ENCODE measurements at regions not wholly inside any gene's neighbourhood (a gene's known extent, or its start where the extent isn't known, plus 50 kb on each side); places are given as distances from the start of the nearest gene placed in this dataset.

DNA sequence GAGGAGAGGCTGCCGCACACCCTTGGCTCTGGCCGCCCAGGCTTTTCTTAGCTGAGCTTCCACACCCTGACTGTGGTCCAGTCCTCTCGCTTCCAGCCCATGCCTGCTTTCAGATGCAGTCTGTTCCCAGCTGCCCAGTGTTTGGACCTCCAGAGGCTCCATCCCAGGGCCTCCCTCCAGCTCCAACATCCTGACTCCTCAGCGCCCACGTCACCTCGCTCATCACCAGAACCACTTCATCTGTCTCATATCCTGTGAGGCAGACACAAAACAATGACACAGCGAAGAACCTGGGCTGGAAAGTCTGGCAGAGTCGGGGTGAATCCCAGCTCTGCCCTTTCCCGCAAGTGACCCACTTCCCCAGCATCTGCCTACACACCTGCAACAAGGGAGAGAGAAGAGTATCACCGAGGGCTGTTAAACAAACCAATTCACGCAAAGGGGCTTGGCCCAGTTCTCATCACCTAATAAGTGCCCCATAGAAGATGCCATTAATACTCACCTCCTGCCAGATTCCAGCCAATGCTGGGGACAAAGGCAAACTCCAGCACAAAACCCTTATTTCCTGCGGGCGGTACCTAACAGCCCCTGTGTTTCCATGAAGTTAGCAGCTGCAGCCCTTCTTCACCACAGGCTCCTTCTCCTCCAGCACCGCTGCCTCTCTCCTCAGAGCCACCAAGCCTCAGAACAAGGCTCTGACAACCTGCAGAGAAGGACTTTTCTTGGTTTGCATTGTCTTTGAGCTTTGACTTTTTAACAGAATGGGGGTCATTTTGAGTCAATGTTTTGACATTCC lies 133.4 kb upstream of the CDH4 start:
- TF ChIP-seq SP2 (IDR thresholded peaks at IDR 0.05; ENCODE audit: low read length): no peak
- no peak for TF ChIP-seq CTCF (IDR thresholded peaks at IDR 0.05; ENCODE audit: control extremely low read depth in 1 of 3, insufficient read depth in 1 of 3, low read depth in 1 of 3, low read length in 3 of 3)
- TF ChIP-seq, protein P1, sequence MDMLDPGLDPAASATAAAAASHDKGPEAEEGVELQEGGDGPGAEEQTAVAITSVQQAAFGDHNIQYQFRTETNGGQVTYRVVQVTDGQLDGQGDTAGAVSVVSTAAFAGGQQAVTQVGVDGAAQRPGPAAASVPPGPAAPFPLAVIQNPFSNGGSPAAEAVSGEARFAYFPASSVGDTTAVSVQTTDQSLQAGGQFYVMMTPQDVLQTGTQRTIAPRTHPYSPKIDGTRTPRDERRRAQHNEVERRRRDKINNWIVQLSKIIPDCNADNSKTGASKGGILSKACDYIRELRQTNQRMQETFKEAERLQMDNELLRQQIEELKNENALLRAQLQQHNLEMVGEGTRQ (IDR thresholded peaks at IDR 0.05; ENCODE audit: low read length): no peak
- no peak for TF ChIP-seq RFX5 (IDR thresholded peaks at IDR 0.05; ENCODE audit: borderline replicate concordance, low read depth, low read length)
- TF ChIP-seq POLR2A (IDR thresholded peaks at IDR 0.05; ENCODE audit: control extremely low read depth in 1 of 2, low read depth in 2 of 2, low read length in 2 of 2): no peak
- no peak for TF ChIP-seq TAF1 (IDR thresholded peaks at IDR 0.05; ENCODE audit: low read depth, low read length)
- TF ChIP-seq CREB1 (IDR thresholded peaks at IDR 0.05): no peak
- no peak for TF ChIP-seq EP300 (IDR thresholded peaks at IDR 0.05; ENCODE audit: borderline replicate concordance in 1 of 2, low read depth in 2 of 2, low read length in 2 of 2)
- TF ChIP-seq PHF8 (conservative IDR thresholded peaks at IDR 0.05; ENCODE audit: low read depth, low read length): no peak
- TF ChIP-seq, protein P2, sequence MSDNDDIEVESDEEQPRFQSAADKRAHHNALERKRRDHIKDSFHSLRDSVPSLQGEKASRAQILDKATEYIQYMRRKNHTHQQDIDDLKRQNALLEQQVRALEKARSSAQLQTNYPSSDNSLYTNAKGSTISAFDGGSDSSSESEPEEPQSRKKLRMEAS (IDR thresholded peaks at IDR 0.05): no peak
- TF ChIP-seq CHD2 (IDR thresholded peaks at IDR 0.05; ENCODE audit: low read length): no peak
- no peak for TF ChIP-seq KDM5A (IDR thresholded peaks at IDR 0.05; ENCODE audit: low read length)
- TF ChIP-seq BRCA1 (IDR thresholded peaks at IDR 0.05; ENCODE audit: low read depth, low read length): no peak

Data from H1 (cell line).